ENCODE measurements at regions not wholly inside any gene's neighbourhood (a gene's known extent, or its start where the extent isn't known, plus 50 kb on each side); places are given as distances from the start of the nearest gene placed in this dataset.
A peak's percentile ranks its signal among the peaks of the same experiment; 100 is the strongest.

- no peaks in the 10 kb centered on the region for H3K27me3 ChIP-seq
- H3K36me3 ChIP-seq = no peaks in the 10 kb centered on the region
- no peak for DNase-seq
- H3K4me3 ChIP-seq (ENCODE audit: low read depth, low read length) = no peak overlapping the region
- TF ChIP-seq CTCF (IDR thresholded peaks at IDR 0.05; ENCODE audit: low read depth, low read length) = no peak
- no peaks in the 10 kb centered on the region for H3K9me3 ChIP-seq
- no peaks in the 10 kb centered on the region for H3K4me1 ChIP-seq
Observed at GRCh38 chr11:70935006-70935768, 317.2 kb downstream of the SHANK2 start.

- TF ChIP-seq CTCF (IDR thresholded peaks at IDR 0.05; ENCODE audit: low read depth, low read length) = peak; percentile 68
- no peaks in the 10 kb centered on the region for H3K36me3 ChIP-seq
- no peak for DNase-seq
- H3K27me3 ChIP-seq = no peaks in the 10 kb centered on the region
- H3K4me1 ChIP-seq = no peaks in the 10 kb centered on the region
- no peak overlapping the region for H3K4me3 ChIP-seq (ENCODE audit: low read depth, low read length)
- peaks cover 6% of the 10 kb centered on the region; the same call in 1 of the 2 replicates for H3K9me3 ChIP-seq
Observed at GRCh38 chr11:70942593-70942992, 309.8 kb downstream of the SHANK2 start.

- TF ChIP-seq CTCF (IDR thresholded peaks at IDR 0.05; ENCODE audit: low read depth, low read length) = no peak
- Histone ChIP-seq H3K4me3 (ENCODE audit: low read depth, low read length) (no peak overlapping the region), H3K27me3 (no peaks in the 10 kb centered on the region), H3K4me1 (no peaks in the 10 kb centered on the region), H3K9me3 (peaks cover 6% of the 10 kb centered on the region; the same call in 1 of the 2 replicates), H3K36me3 (no peaks in the 10 kb centered on the region)
- DNase-seq = no peak
Observed at GRCh38 chr11:70944141-70944540, 308.2 kb downstream of the SHANK2 start.

- no peaks in the 10 kb centered on the region for H3K27me3 ChIP-seq
- no peaks in the 10 kb centered on the region for H3K36me3 ChIP-seq
- H3K4me1 ChIP-seq = no peaks in the 10 kb centered on the region
- DNase-seq = no peak
- H3K4me3 ChIP-seq (ENCODE audit: low read depth, low read length) = no peak overlapping the region
- peak; percentile 44 for TF ChIP-seq CTCF (IDR thresholded peaks at IDR 0.05; ENCODE audit: low read depth, low read length)
- H3K9me3 ChIP-seq = peaks cover 6% of the 10 kb centered on the region; the same call in 1 of the 2 replicates
Observed at GRCh38 chr11:70944636-70945035, 307.7 kb downstream of the SHANK2 start.

GRCh38 chr11:70948398-70948797, 304.0 kb downstream of the SHANK2 start:
- DNase-seq = no peak
- H3K4me1 ChIP-seq = no peaks in the 10 kb centered on the region
- no peak overlapping the region for H3K4me3 ChIP-seq (ENCODE audit: low read depth, low read length)
- H3K27me3 ChIP-seq = no peaks in the 10 kb centered on the region
- H3K9me3 ChIP-seq = no peaks in the 10 kb centered on the region; the same call in 1 of the 2 replicates
- TF ChIP-seq CTCF (IDR thresholded peaks at IDR 0.05; ENCODE audit: low read depth, low read length) = no peak
- no peaks in the 10 kb centered on the region for H3K36me3 ChIP-seq

- Histone ChIP-seq H3K36me3 (no peaks in the 10 kb centered on the region), H3K9me3 (no peaks in the 10 kb centered on the region), H3K4me1 (no peaks in the 10 kb centered on the region), H3K4me3 (ENCODE audit: low read depth, low read length) (no peak overlapping the region), H3K27me3 (no peaks in the 10 kb centered on the region)
- peak; percentile 16 for DNase-seq
- TF ChIP-seq CTCF (IDR thresholded peaks at IDR 0.05; ENCODE audit: low read depth, low read length) = no peak
Observed at GRCh38 chr11:70948855-70949531, 303.4 kb downstream of the SHANK2 start.

All from BE2C (cell line).